ENCODE measurements at regions not wholly inside any gene's neighbourhood (a gene's known extent, or its start where the extent isn't known, plus 50 kb on each side); places are given as distances from the start of the nearest gene placed in this dataset.

DNA sequence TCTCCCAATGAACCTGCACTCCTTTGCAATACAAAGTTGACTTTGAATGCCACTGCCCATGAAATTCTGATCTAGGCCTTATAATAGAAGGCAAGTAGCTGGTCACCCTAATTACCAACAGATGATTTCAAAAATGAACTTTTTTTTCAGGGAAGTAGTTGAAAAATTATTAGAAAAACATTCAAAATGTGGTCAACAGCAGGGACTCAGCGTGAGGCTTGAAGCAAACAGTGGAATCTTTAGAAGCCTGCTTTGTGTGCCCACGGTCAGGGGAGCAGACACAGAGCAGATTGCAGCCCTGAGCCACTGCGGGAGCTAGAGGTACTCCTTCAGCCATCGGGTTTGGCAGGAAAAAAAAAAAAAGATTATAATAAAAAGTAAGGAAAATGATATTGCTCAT, 87.1 kb upstream of the HEY2 start:
- no peak for TF ChIP-seq SUZ12 (IDR thresholded peaks at IDR 0.05; ENCODE audit: extremely low read depth, insufficient read depth, insufficient read length)
- TF ChIP-seq ZNF274 (IDR thresholded peaks at IDR 0.05; ENCODE audit: low read depth, low read length) = no peak
- no peak for TF ChIP-seq YY1 (IDR thresholded peaks at IDR 0.05; ENCODE audit: insufficient read depth, insufficient read length)

Measured in NT2/D1 (cell line).